Heart left ventricle (tissue), 13 donors: ENCODE measurements at regions not wholly inside any gene's neighbourhood (a gene's known extent, or its start where the extent isn't known, plus 50 kb on each side); places are given as distances from the start of the nearest gene placed in this dataset.

Experiments
- CTCF ChIP-seq, 12 donors: fragments of 200-600 bp; sonication (generic) in 4 of 12; IDR thresholded peaks; one replicate each; pipeline versions ENCODE4 v1.5.0 to v1.8.0; 2018 to 2022; ENCODE audit warnings: antibody characterized with exemption in 12 of 12, mild to moderate bottlenecking in 5 of 12
- POLR2A ChIP-seq, 2 donors: fragments of 450-650 bp; IDR thresholded peaks; one replicate each; pipeline ENCODE4 v1.6.1; 2017; ENCODE audit warnings: antibody characterized with exemption in 2 of 2, mild to moderate bottlenecking in 2 of 2, moderate library complexity in 2 of 2
- donor health status: ischemic (EF 13 %, LVEDD 7.1; RV severe dilation, severe dysfunction).
- donor health status: DM: no; HTN: yes; CAD: no.
- donor health status: DM: no; HTN: no; CAD: no.
- donor health status: ischemic (EF 25% LVEDD 6.9; RV normal size, moderate dysfunction).
- donor health status: ischemic (EF 25% LVEDD 5.7; RV mildly dilated, moderate dysfunction).
- donor health status: ischemic (EF 35%, LVEDD 5.7; RV mildly dilated, moderate dysfunction).
- donor health status: nonischemic (EF 11% LVEDD 7.7; RV severe dilation, severe dysfunction).
- donor health status: DM: yes; HTN: yes; CAD: no.
- donor health status: PGD.
- donor health status: ischemic (EF 29% LVEDD 5.4; RV normal size, mild dysfunction).
- donor health status: nonischemic (EF 23%, LVEDD 6.1; RV moderate dilation, normal function).

GRCh38 chr7:131900785-131901287 is 344.4 kb upstream of the PODXL start:
- TF ChIP-seq CTCF (IDR thresholded peaks at IDR 0.05), result no peak
- TF ChIP-seq POLR2A (IDR thresholded peaks at IDR 0.05), result no peak
